Fibroblast of gingiva (primary cell): ENCODE measurements at regions not wholly inside any gene's neighbourhood (a gene's known extent, or its start where the extent isn't known, plus 50 kb on each side); places are given as distances from the start of the nearest gene placed in this dataset.

Experiments used
- DNase-seq: peaks from one replicate; pipeline ENCODE4 v3.0.0-alpha.2; 2011; ENCODE audit warnings: low read depth

GRCh38 chr15:61798631-61799030, 261.6 kb downstream of the VPS13C start:
- DNase-seq = no peak

GRCh38 chr15:61796056-61796455, 264.2 kb downstream of the VPS13C start:
- peak; percentile 96 for DNase-seq

GRCh38 chr15:61794881-61795280, 265.4 kb downstream of the VPS13C start:
- DNase-seq = peak; percentile 82

- DNase-seq = peak; percentile 77
Measured at GRCh38 chr15:61794276-61794675, 266.0 kb downstream of the VPS13C start.

- DNase-seq = no peak
Measured at GRCh38 chr15:61784734-61785133, 275.5 kb downstream of the VPS13C start.

- no peak for DNase-seq
Measured at GRCh38 chr15:61780278-61780980, 279.8 kb downstream of the VPS13C start.

- no peak for DNase-seq
Measured at GRCh38 chr15:61777689-61778088, 282.6 kb downstream of the VPS13C start.

- DNase-seq = no peak
Measured at GRCh38 chr15:61769557-61769956, 290.7 kb downstream of the VPS13C start.

- DNase-seq = no peak
Measured at GRCh38 chr15:61768131-61768530, 292.1 kb downstream of the VPS13C start.

- no peak for DNase-seq
Measured at GRCh38 chr15:61764981-61765380, 295.3 kb downstream of the VPS13C start.

- peak; percentile 75 for DNase-seq
Measured at GRCh38 chr15:61764141-61764540, 296.1 kb downstream of the VPS13C start.

GRCh38 chr15:61762676-61763075, 297.6 kb downstream of the VPS13C start:
- DNase-seq = no peak

- DNase-seq = peak; percentile 9
Measured at GRCh38 chr15:61759639-61760038, 300.6 kb downstream of the VPS13C start.

- peak; percentile 61 for DNase-seq
Measured at GRCh38 chr15:61756071-61756820, 304.0 kb downstream of the VPS13C start.

GRCh38 chr15:61755467-61755866, 304.8 kb downstream of the VPS13C start:
- DNase-seq = peak; percentile 71

GRCh38 chr15:61753018-61753710, 307.1 kb downstream of the VPS13C start:
- no peak for DNase-seq

- no peak for DNase-seq
Measured at GRCh38 chr15:61752001-61752400, 308.2 kb downstream of the VPS13C start.

GRCh38 chr15:61750271-61751084, 309.8 kb downstream of the VPS13C start:
- no peak for DNase-seq

- DNase-seq = peak; percentile 83
Measured at GRCh38 chr15:61749169-61749568, 311.1 kb downstream of the VPS13C start.

- peak; percentile 86 for DNase-seq
Measured at GRCh38 chr15:61748529-61748928, 311.7 kb downstream of the VPS13C start.

GRCh38 chr15:61746589-61746988, 313.7 kb downstream of the VPS13C start:
- no peak for DNase-seq

- no peak for DNase-seq
Measured at GRCh38 chr15:61743345-61743909, 316.8 kb downstream of the VPS13C start.
